ENCODE measurements at regions not wholly inside any gene's neighbourhood (a gene's known extent, or its start where the extent isn't known, plus 50 kb on each side); places are given as distances from the start of the nearest gene placed in this dataset.
"Not testable (repeated sequence)": the region's sequence is repeated elsewhere in the genome, so short reads cannot be mapped to it uniquely, and the experiment has no call there.

GRCh38 chr5:98540056-98540455 is 233.4 kb upstream of the RGMB start:
- TF ChIP-seq, protein P1, sequence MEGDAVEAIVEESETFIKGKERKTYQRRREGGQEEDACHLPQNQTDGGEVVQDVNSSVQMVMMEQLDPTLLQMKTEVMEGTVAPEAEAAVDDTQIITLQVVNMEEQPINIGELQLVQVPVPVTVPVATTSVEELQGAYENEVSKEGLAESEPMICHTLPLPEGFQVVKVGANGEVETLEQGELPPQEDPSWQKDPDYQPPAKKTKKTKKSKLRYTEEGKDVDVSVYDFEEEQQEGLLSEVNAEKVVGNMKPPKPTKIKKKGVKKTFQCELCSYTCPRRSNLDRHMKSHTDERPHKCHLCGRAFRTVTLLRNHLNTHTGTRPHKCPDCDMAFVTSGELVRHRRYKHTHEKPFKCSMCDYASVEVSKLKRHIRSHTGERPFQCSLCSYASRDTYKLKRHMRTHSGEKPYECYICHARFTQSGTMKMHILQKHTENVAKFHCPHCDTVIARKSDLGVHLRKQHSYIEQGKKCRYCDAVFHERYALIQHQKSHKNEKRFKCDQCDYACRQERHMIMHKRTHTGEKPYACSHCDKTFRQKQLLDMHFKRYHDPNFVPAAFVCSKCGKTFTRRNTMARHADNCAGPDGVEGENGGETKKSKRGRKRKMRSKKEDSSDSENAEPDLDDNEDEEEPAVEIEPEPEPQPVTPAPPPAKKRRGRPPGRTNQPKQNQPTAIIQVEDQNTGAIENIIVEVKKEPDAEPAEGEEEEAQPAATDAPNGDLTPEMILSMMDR (conservative IDR thresholded peaks at IDR 0.05; ENCODE audit: low read length), result no peak
- no peak overlapping the region for H3K4me3 ChIP-seq (ENCODE audit: low read length)
- DNase-seq (ENCODE audit: low read depth), result peak; percentile 30

GRCh38 chr5:98541641-98542040 is 231.8 kb upstream of the RGMB start:
- TF ChIP-seq, protein P1 (conservative IDR thresholded peaks at IDR 0.05; ENCODE audit: low read length), result no peak
- no peak for DNase-seq (ENCODE audit: low read depth)

DNA sequence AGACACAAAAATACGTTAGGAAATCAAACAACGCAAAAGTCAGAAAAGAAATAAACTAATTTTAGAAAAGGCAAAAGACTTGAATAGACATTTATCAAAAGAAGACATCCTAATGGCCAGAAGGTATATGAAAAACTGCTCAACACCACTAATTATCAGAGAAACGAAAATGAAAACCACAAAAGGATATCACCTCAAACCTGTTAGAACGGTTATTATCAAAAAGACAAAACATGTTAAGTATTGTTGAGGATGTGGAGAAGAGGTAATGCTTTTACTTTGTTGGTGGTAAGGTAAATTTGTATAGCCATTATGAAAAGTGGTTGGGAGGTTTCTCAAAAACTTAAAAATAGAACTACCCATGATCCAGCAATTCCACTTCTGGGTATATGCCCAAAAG is 230.0 kb upstream of the RGMB start:
- DNase-seq (ENCODE audit: low read depth), result no peak

More at GRCh38 chr5:98541641-98542040, 231.8 kb upstream of the RGMB start:
- H3K4me3 ChIP-seq (ENCODE audit: low read length), result no peak overlapping the region

DNA sequence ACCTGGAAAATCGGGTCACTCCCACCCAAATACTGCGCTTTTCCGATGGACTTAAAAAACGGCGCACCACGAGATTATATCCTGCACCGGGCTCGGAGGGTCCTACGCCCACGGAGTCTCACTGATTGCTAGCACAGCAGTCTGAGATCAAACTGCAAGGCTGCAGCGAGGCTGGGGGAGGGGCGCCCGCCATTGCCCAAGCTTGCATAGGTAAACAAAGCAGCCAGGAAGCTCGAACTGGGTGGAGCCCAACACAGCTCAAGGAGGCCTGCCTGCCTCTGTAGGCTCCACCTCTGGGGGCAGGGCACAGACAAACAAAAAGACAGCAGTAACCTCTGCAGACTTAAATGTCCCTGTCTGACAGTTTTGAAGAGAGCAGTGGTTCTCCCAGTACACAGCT is 226.5 kb upstream of the RGMB start:
- DNase-seq (ENCODE audit: low read depth); H3K4me3 ChIP-seq (ENCODE audit: low read length): not testable (repeated sequence)

More for the DNA sequence above, 230.0 kb upstream of the RGMB start:
- TF ChIP-seq, protein P1 (conservative IDR thresholded peaks at IDR 0.05; ENCODE audit: low read length), result no peak
- no peak overlapping the region for H3K4me3 ChIP-seq (ENCODE audit: low read length)

GRCh38 chr5:98556712-98557111 is 216.8 kb upstream of the RGMB start:
- TF ChIP-seq, protein P1 (conservative IDR thresholded peaks at IDR 0.05; ENCODE audit: low read length), result no peak
- no peak for DNase-seq (ENCODE audit: low read depth)
- H3K4me3 ChIP-seq (ENCODE audit: low read length), result no peak overlapping the region

GRCh38 chr5:98557916-98558315 is 215.5 kb upstream of the RGMB start:
- TF ChIP-seq, protein P1 (conservative IDR thresholded peaks at IDR 0.05; ENCODE audit: low read length), result no peak
- no peak overlapping the region for H3K4me3 ChIP-seq (ENCODE audit: low read length)
- no peak for DNase-seq (ENCODE audit: low read depth)

- TF ChIP-seq, protein P1 (conservative IDR thresholded peaks at IDR 0.05; ENCODE audit: low read length), result no peak
- no peak overlapping the region for H3K4me3 ChIP-seq (ENCODE audit: low read length)
- no peak for DNase-seq (ENCODE audit: low read depth)
Observed at GRCh38 chr5:98563885-98564653, 209.4 kb upstream of the RGMB start.
